HG02970 (cell line): ENCODE measurements at regions not wholly inside any gene's neighbourhood (a gene's known extent, or its start where the extent isn't known, plus 50 kb on each side); places are given as distances from the start of the nearest gene placed in this dataset.

Experiments used
- ATAC-seq: cut with Tn5 transposase; IDR thresholded peaks from one replicate; pipeline ENCODE4 v1.9.1; 2021; ENCODE audit warnings: mild to moderate bottlenecking, moderate library complexity, moderate number of reproducible peaks; ENCODE audit not compliant: unreplicated experiment, low FRiP score

DNA sequence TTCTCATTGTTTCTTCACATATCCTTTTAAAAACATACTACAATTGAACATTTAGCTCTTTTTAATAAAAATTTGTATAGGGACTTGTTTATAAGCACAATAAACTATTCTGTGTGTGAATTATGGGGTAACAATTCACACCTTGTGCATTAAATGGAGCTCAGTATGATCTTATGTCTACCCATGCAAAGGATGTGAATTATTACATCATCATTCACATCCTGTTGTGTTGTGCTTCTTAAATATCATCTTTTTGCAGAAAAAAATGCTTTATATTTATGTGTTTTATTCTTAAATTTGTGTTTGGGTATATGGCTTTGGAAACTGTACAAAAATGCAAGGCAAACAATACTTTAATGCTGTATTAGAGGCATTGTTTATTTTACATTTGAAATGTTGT, 96.7 kb upstream of the PABPC4L start:
- ATAC-seq, result no peak

DNA sequence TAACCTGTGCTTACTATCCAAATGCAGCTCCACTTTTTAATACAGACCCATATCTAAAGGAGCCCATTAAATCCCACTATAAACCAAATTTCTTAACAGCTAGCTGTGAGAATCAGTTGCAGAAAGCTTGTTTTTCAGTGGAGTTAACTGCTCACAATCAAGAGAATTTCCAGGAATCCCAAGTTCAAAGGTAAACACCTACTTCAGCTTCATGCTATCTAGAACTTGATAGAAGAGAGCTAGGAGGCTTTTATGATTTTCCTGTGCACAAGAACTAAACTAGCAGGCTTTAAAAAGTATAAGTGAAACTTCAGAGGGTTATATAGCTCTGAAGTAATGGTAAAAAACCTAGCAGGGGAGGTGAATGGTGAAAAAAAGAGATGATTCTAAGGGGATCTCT, 96.2 kb upstream of the PABPC4L start:
- no peak for ATAC-seq

DNA sequence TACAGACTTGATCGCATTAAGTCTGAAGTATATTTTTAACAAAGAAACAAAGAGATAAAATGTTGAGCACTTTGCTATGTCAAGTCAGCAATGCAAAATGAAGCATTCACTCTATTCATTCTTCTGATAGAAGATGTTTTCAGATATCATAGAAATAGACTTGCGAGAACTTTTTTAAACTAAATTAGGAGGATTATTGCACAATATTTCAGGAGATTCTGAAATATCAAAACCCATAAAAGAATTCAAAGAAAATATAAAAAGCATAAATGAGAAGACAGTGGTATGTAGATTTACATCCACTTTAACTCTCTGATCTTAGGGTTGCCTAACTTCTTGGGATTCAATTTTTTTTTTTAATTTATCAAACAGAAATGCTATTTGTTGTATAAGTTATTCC, 81.1 kb upstream of the PABPC4L start:
- no peak for ATAC-seq

DNA sequence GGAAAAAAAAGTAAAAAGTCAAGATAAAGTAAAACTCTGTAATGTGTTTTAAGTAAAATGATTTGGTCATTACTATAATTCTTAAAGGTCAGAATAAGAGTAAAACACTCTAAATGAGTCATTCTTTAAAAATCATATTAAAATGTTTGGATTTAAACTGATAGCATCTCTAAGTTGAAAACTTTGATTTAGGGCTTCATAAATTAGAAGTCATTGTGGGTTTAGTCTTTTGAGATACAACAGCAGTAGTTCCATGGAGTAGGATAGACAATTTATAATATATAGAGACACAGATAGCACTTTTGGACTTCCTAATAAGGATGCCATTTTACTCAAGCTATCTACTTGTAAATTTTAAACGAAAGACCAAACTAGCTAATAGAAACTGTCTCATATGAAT, 77.1 kb upstream of the PABPC4L start:
- ATAC-seq, result no peak

DNA sequence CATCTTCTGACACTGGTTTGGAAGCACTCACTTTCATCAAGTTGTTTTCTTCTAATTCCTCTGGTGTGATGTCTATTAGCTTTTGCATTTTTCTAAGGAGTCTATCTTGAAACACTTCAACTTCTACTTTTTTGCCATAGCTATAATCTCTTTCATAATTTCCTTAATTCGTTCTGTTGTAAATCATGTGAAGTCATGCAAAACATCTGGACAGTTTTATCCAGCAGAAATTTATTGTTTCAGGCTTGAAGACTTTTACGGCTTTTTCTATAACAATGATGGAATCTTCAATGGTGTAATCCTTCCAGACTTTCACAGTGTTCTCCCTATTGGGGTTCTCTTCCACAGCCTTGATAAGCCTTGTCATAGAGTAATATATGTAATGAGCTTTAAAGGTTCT, 74.9 kb upstream of the PABPC4L start:
- no peak for ATAC-seq

DNA sequence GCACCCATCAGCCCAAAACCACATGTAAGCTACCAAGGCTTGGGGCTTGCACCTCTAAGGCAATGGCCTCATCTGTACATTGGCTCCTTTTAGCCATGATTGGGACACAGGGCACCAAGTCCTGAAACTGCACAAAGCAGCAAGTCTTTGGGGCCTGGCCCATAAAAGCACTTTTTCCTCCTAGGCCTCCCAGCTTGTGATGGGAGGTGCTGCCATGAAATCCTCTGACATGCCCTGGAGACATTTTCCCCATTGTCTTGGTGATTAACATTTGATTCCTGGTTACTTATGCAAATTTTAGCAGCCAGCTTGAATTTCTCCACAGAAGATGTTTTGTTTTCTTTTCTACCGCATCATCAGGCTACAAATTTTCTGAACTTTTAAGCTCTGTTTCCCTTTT, 58.5 kb upstream of the PABPC4L start:
- ATAC-seq, result no peak
